ENCODE measurements at regions not wholly inside any gene's neighbourhood (a gene's known extent, or its start where the extent isn't known, plus 50 kb on each side); places are given as distances from the start of the nearest gene placed in this dataset.
"Not testable (repeated sequence)": the region's sequence is repeated elsewhere in the genome, so short reads cannot be mapped to it uniquely, and the experiment has no call there.

- no peak for DNase-seq
Observed at GRCh38 chr7:145916776-145917175, 199.8 kb upstream of the CNTNAP2 start.

DNA sequence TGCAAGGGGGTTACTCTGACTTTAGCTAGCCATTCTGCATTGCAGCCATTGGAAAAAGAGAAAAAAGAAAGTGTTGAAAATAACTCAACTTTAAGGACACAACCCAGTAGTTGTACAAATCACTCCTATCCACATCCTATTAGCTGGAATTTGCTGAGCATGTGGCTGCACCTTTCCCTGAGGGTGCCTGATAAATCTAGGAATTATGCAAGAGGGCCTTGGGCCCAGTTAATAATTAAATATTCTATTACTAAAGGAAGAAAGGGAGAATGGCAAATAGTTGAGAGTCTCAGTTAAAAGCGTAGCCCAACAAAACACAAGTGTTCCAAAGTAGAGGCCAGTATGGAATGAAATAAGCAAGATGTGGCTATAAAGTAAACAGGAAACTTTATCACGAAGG, 200.9 kb upstream of the CNTNAP2 start:
- DNase-seq = no peak

GRCh38 chr7:145909991-145910513, 206.5 kb upstream of the CNTNAP2 start:
- DNase-seq = no peak

- no peak for DNase-seq
Observed at GRCh38 chr7:145903658-145904057, 212.9 kb upstream of the CNTNAP2 start.

DNA sequence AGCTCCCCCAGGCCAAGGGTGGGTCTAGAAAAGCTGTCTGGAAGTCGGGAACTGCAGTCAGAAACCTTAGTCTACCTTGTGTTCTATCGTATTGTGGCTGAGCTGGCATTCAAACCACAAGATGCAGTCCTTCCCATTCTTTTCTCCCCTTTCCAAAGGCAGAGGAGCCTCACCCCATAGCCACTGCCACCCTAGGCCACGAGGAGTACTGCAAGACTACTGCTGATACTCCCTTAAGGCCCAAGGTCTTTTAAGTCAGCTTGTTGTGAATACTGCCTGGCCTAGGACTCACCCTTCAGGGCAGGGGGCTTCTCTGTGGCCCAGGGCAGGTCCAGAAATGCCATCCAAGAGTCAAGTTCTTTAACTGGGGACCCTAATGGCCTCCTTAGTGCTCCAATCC, 214.5 kb upstream of the CNTNAP2 start:
- DNase-seq = no peak

DNA sequence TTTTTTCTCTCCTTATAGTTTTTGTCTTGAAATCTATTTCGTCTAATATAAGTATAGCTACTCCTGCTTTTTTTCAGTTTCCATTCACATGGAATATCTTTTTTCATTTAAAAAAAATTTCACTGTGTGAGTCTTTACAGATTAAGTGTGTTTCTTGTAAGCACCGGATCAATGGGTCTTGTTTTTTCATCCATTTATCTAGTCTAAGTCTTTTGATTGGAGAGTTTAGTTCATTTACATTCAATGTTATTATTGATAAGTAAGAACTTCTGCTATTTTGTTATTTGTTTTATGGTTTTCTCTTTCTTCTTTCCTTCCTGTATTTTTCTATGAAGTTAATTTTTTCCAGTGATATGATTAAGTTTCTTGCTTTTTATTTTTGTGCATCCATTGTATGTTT, 216.7 kb upstream of the CNTNAP2 start:
- no peak for DNase-seq

GRCh38 chr7:145893925-145894535, 222.6 kb upstream of the CNTNAP2 start:
- DNase-seq = no peak

DNA sequence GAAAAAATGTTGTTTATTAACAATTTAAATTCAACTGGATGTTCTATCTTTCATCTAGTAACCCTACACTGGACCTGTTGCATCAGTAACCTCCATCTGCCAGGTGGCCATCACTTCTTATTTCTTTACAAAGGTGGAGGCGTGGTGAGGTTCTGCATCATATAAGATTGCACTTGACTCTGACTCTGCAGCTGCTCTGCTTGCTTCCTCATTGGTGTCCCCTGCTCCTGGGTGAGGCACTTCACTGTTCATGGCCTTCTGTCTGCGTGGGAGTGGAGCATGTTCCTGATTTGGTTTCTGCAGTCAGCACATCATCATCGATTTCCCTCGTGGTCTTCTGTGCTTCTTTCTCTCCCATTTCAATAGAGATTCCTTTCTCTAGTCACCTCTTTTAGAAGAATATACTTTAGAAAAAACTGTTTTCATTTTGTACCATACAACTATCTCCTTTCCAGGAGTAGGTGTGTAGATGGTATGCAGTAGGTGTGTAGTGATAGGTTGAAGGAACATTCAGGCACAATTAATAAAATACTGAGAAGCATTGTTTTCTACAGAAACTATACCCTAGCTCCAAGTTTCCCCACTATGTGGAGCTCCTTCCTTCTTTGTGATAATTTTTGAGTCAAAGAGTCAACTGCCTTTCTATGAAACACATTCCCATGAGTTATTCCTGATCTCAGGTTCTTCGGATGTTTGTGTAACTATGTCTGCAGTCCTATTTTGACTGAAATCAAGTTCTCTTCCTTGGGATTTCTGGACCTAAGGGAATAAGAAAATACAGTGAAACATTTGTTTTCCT, 231.7 kb upstream of the CNTNAP2 start:
- DNase-seq = no peak

- no peak for DNase-seq
Observed at GRCh38 chr7:145876376-145876775, 240.2 kb upstream of the CNTNAP2 start.

GRCh38 chr7:145875267-145875666, 241.3 kb upstream of the CNTNAP2 start:
- DNase-seq = no peak

- DNase-seq = no peak
Observed at GRCh38 chr7:145868935-145869334, 247.7 kb upstream of the CNTNAP2 start.

GRCh38 chr7:145862212-145862611, 254.4 kb upstream of the CNTNAP2 start:
- no peak for DNase-seq

DNA sequence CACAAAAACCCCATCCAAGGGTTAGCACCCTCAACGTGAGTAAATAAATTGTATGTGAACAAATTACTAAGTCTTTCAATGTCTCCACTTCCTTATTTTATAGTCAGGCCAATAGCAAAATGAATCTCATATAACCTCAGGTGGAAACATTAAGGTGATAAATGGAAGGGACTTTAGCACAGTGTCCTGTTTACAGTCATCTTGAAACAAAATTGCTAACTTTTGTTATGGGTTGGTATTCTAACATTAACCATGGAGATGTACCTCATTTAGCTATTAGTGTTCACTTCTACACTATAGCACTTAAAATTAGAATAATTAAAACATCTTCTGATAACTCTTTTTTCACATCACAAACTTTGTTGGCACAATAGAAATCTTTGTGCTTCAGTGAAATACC, 255.8 kb upstream of the CNTNAP2 start:
- DNase-seq = no peak

- DNase-seq = no peak
Observed at GRCh38 chr7:145850636-145851035, 266.0 kb upstream of the CNTNAP2 start.

DNA sequence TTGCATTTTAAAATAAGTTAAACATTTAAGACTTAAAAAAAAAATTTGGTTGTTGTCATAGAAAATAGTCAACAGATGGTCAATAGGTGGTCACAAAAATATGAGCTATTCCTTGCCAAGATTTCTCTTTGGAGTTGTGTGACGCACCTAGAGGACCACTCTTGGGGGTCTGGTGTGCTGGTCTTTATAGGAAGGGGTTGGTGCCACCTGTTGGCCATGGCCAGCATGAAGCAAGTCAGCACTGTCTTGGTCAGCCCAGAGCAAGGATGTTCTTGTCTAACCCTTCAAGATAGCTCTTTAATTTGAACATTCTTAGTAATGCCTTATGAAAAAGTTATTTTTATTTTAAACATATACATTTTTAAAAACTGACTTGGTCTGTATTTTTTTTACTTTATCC, 267.9 kb upstream of the CNTNAP2 start:
- peak; percentile 3 for DNase-seq

DNA sequence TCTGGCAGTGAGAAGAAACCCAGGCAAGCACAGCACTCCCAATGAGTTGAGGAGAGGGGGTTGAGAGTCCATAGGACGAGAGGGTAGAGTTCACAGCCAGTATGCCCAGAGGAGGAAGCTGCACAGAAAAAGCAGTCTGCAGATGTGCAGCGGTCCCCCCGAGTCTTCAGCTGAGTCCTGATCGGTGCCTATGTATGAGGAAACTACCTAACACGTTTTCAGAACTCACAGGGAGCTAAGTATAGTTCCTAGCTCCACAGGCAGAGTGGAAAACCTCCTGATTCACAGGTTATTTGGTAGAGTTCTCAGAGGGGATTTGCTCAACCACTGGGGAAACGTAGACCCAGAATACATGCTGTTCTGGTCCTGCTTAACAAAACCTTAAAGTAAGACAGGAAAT, 271.3 kb upstream of the CNTNAP2 start:
- DNase-seq = no peak

- DNase-seq = no peak
Observed at GRCh38 chr7:145839814-145840213, 276.8 kb upstream of the CNTNAP2 start.

DNA sequence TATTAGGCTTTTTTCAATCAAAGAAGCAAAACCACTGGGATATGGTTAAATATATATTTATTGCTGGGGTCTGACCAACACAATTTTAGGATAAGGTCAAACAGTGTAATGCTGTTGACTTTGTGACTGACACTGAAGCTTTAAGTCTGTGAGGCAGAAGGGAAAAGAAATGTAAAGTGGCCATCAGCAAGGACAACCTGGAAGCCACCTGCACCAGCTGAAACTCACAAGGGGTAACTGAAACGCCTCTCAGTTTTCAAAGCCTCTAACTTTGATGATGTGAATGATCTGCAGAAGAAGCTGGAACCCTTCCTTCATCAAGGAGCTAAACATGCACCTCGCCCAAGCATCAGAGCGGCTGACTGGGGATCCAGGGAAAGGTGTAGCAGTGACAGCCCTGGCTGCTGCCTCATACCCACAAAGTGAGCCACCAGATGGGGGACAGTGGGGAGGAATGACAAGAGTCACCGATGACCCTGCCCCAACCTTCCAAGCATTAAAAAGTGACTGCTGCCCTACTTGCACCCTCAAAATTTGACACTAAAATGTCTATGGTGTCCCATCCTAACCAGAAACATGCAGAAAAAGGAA, 284.9 kb upstream of the CNTNAP2 start:
- no peak for DNase-seq

GRCh38 chr7:145817687-145818086, 298.9 kb upstream of the CNTNAP2 start:
- DNase-seq = no peak

- no peak for DNase-seq
Observed at GRCh38 chr7:145812218-145812617, 304.4 kb upstream of the CNTNAP2 start.

GRCh38 chr7:145805496-145805895, 311.1 kb upstream of the CNTNAP2 start:
- not testable (repeated sequence) for DNase-seq

- no peak for DNase-seq
Observed at GRCh38 chr7:145797507-145797906, 319.1 kb upstream of the CNTNAP2 start.

DNA sequence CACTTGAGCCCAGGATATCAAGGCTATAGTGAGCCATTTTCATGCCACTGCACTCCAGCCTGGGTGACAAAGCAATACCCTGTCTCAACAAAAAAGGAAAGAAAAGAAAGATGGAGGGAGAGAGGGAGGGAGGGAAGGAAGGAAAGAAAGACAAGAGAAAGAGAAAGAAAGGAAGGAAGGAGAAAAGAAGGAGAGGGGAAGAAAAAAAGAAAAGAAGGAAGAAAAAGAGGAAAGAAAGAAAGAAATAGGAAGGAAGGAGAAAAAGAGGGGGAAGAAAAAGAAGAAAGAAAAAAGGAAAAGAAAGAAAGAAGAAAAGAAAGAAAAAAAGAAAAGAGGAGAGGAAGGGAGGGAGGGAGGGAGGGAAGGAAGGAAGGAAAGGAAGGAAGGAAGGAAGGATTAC, 321.5 kb upstream of the CNTNAP2 start:
- DNase-seq = no peak
